ENCODE measurements at regions not wholly inside any gene's neighbourhood (a gene's known extent, or its start where the extent isn't known, plus 50 kb on each side); places are given as distances from the start of the nearest gene placed in this dataset.
"Not testable (repeated sequence)": the region's sequence is repeated elsewhere in the genome, so short reads cannot be mapped to it uniquely, and the experiment has no call there.

- no peak for DNase-seq (ENCODE audit: low read depth in 1 of 2, low spot score in 1 of 2)
Measured at GRCh38 chrX:122857734-122858133, 326.3 kb upstream of the GRIA3 start.

GRCh38 chrX:122863067-122863466, 321.0 kb upstream of the GRIA3 start:
- no peak for DNase-seq (ENCODE audit: low read depth in 1 of 2, low spot score in 1 of 2)

GRCh38 chrX:122866532-122866931, 317.5 kb upstream of the GRIA3 start:
- DNase-seq (ENCODE audit: low read depth in 1 of 2, low spot score in 1 of 2), result no peak

- DNase-seq (ENCODE audit: low read depth in 1 of 2, low spot score in 1 of 2), result no peak
Measured at GRCh38 chrX:122868631-122869030, 315.4 kb upstream of the GRIA3 start.

GRCh38 chrX:122869171-122869570, 314.9 kb upstream of the GRIA3 start:
- no peak for DNase-seq (ENCODE audit: low read depth in 1 of 2, low spot score in 1 of 2)

- DNase-seq (ENCODE audit: low read depth in 1 of 2, low spot score in 1 of 2), result no peak
Measured at GRCh38 chrX:122878269-122878668, 305.8 kb upstream of the GRIA3 start.

GRCh38 chrX:122880952-122881351, 303.1 kb upstream of the GRIA3 start:
- no peak for DNase-seq (ENCODE audit: low read depth in 1 of 2, low spot score in 1 of 2)

- DNase-seq (ENCODE audit: low read depth in 1 of 2, low spot score in 1 of 2), result no peak
Measured at GRCh38 chrX:122890729-122891128, 293.3 kb upstream of the GRIA3 start.

GRCh38 chrX:122906726-122907125, 277.4 kb upstream of the GRIA3 start:
- DNase-seq (ENCODE audit: low read depth in 1 of 2, low spot score in 1 of 2), result no peak

GRCh38 chrX:122907375-122907774, 276.7 kb upstream of the GRIA3 start:
- DNase-seq (ENCODE audit: low read depth in 1 of 2, low spot score in 1 of 2), result no peak

GRCh38 chrX:122910697-122911096, 273.4 kb upstream of the GRIA3 start:
- no peak for DNase-seq (ENCODE audit: low read depth in 1 of 2, low spot score in 1 of 2)

- no peak for DNase-seq (ENCODE audit: low read depth in 1 of 2, low spot score in 1 of 2)
Measured at GRCh38 chrX:122913134-122913533, 270.9 kb upstream of the GRIA3 start.

GRCh38 chrX:122913764-122914163, 270.3 kb upstream of the GRIA3 start:
- no peak for DNase-seq (ENCODE audit: low read depth in 1 of 2, low spot score in 1 of 2)

- no peak for DNase-seq (ENCODE audit: low read depth in 1 of 2, low spot score in 1 of 2)
Measured at GRCh38 chrX:122914256-122914655, 269.8 kb upstream of the GRIA3 start.

GRCh38 chrX:122934131-122934530, 249.9 kb upstream of the GRIA3 start:
- DNase-seq (ENCODE audit: low read depth in 1 of 2, low spot score in 1 of 2), result no peak

GRCh38 chrX:122940199-122940598, 243.9 kb upstream of the GRIA3 start:
- no peak for DNase-seq (ENCODE audit: low read depth in 1 of 2, low spot score in 1 of 2)

GRCh38 chrX:122941806-122942205, 242.3 kb upstream of the GRIA3 start:
- DNase-seq (ENCODE audit: low read depth in 1 of 2, low spot score in 1 of 2), result no peak

GRCh38 chrX:122943918-122944317, 240.2 kb upstream of the GRIA3 start:
- DNase-seq (ENCODE audit: low read depth in 1 of 2, low spot score in 1 of 2), result no peak

GRCh38 chrX:122945328-122945727, 238.8 kb upstream of the GRIA3 start:
- no peak for DNase-seq (ENCODE audit: low read depth in 1 of 2, low spot score in 1 of 2)

GRCh38 chrX:122972604-122973003, 211.5 kb upstream of the GRIA3 start:
- no peak for DNase-seq (ENCODE audit: low read depth in 1 of 2, low spot score in 1 of 2)

- DNase-seq (ENCODE audit: low read depth in 1 of 2, low spot score in 1 of 2), result no peak
Measured at GRCh38 chrX:122982521-122982920, 201.6 kb upstream of the GRIA3 start.

- DNase-seq (ENCODE audit: low read depth in 1 of 2, low spot score in 1 of 2), result not testable (repeated sequence)
Measured at GRCh38 chrX:123002844-123003243, 181.2 kb upstream of the GRIA3 start.

GRCh38 chrX:123013141-123013540, 170.9 kb upstream of the GRIA3 start:
- DNase-seq (ENCODE audit: low read depth in 1 of 2, low spot score in 1 of 2), result no peak

GRCh38 chrX:123036401-123036800, 147.7 kb upstream of the GRIA3 start:
- no peak for DNase-seq (ENCODE audit: low read depth in 1 of 2, low spot score in 1 of 2)
